H1 (cell line): ENCODE measurements at regions not wholly inside any gene's neighbourhood (a gene's known extent, or its start where the extent isn't known, plus 50 kb on each side); places are given as distances from the start of the nearest gene placed in this dataset.

Source experiments
- ATF2 ChIP-seq: IDR thresholded peaks from 2 replicates; pipeline ENCODE4 v1.6.1; 2012; ENCODE audit warnings: low read length, inconsistent platforms

- no peak for TF ChIP-seq ATF2
Measured at GRCh38 chr12:5268424-5269210, 163.3 kb upstream of the NTF3 start (continued).
